Urinary bladder (tissue), 3 donors: ENCODE measurements at regions not wholly inside any gene's neighbourhood (a gene's known extent, or its start where the extent isn't known, plus 50 kb on each side); places are given as distances from the start of the nearest gene placed in this dataset.

ENCODE experiments used
- DNase-seq: peaks from one replicate; pipeline ENCODE4 v3.0.0-alpha.2; 2015; ENCODE audit errors: extremely low spot score
- H3K27ac ChIP-seq: one replicate; pipeline ENCODE4 v1.5.1; 2013; ENCODE audit warnings: low read depth, mild to moderate bottlenecking, moderate library complexity
- H3K36me3 ChIP-seq: one replicate; pipeline ENCODE4 v1.6.1; 2013; ENCODE audit warnings: mild to moderate bottlenecking, moderate library complexity; ENCODE audit not compliant: insufficient read depth
- H3K4me1 ChIP-seq: one replicate; pipeline ENCODE4 v1.6.1; 2013; ENCODE audit warnings: mild to moderate bottlenecking, moderate library complexity; ENCODE audit not compliant: insufficient read depth
- H3K4me3 ChIP-seq: one replicate; pipeline ENCODE4 v1.5.1; 2013; ENCODE audit warnings: low read depth, low read length
- WGBS: extraction: QIAGEN DNeasy Blood & Tissue Kit; methylation state at CpG from one replicate; pipeline ENCODE4 v1.1.7; 2013; 5-methylcytosine and 5-hydroxymethylcytosine counted together
- donor health status: healthy with polysubstance abuse.
- donor health status: healthy.

DNA sequence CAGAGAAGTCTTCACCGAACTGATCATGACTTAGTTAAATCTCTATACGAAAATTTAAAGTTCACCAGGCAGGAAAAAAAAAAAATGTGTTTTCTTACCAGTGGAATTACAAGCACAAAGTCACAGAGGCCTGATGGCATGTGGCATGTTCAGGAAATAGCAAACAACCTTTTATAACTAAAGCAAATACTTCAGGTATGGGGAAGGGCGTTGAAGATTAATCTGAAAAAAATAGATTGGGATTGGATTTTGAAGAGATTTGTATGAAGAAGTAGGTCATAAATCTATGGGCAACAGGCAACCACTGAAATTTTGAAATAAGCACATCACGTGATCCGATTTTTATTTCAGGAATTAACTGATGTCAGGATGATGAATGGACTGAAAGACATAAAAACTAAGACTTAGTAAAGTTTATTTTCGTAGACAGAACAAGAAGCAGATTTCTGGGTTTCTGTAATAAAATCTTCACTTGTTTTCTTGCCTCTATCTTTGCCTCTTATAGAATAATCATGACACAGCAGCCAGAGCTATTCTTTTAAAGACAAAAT, 295.9 kb upstream of the ADGRL4 start:
- 42% methylated on average over 6 of the region's 6 CpGs for WGBS
- Histone ChIP-seq H3K4me3 (no peak overlapping the region), H3K36me3 (no peaks in the 10 kb centered on the region), H3K27ac (no peak overlapping the region), H3K4me1 (no peaks in the 10 kb centered on the region)
- DNase-seq, result no peak

DNA sequence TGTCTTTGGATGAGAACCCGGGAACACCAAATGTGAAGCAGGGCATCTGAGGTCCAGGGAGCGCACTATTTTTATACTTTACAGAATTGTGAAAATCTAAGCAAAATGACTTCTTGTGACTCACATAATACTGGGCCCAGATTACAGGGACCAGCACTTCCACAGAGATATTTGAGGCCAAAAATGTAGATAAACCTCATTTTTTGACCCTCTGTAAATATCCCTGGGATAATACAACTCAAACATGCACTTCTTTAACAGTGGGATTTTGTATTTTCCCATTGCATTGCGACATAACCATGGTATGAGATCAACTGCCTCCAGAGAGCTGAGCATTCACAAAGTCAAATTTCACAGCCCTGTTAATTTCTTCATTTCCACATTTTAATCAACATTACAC, 289.4 kb upstream of the ADGRL4 start:
- H3K4me3 ChIP-seq, result no peak overlapping the region
- DNase-seq, result no peak
- 80% methylated on average over 3 of the region's 3 CpGs for WGBS
- no peaks in the 10 kb centered on the region for H3K4me1 ChIP-seq
- no peak overlapping the region for H3K27ac ChIP-seq
- H3K36me3 ChIP-seq, result no peaks in the 10 kb centered on the region

DNA sequence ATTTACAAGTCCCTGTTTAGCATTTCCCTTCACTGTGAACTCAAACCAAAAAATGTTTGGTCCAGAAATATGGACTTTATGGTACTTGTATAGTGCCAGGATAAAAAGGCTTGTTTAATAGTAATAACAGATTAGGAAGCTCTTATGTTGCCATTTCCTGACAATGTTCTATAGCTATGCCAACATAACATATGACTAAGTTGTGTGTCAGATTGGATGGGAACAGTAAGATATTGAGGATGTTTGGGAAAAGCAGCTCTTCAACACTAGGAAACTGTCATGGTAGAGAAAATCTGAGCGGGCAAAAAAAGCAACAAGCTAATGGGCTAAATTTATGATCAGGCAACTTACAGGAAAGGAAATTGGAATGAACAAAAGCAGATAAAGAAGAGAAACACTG, 287.1 kb upstream of the ADGRL4 start:
- H3K27ac ChIP-seq, result no peak overlapping the region

DNA sequence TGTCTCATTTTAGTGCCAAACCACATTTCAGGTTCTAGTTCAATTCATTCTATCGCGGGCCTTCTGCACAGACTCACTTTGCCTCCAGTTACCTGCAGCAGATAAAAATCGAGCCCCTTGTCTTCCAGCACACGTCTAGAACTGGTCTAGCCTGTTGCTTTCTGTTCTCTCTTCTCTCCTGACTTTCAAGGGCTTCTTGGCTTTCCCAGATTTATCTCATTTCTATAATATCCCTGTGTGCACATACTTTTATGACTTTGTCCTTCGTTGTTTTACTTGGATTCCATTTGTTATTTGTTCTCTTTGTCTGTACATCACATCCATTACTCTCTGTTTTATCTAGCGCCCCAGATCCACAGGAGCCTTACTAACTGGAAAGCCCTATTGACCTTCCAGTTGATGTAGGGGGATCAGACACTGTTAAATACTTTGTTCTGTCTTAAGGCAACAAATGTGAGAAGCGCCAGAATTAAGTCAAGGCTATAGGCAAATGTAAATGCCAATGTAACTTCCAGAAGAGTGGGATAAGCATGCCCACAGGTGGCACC, 284.5 kb upstream of the ADGRL4 start:
- Histone ChIP-seq H3K27ac (no peak overlapping the region), H3K4me3 (no peak overlapping the region), H3K36me3 (no peaks in the 10 kb centered on the region), H3K4me1 (no peaks in the 10 kb centered on the region)
- 89% methylated on average over 7 of the region's 7 CpGs for WGBS
- no peak for DNase-seq

More for the DNA sequence above, 287.1 kb upstream of the ADGRL4 start:
- no peak overlapping the region for H3K4me3 ChIP-seq
- H3K4me1 ChIP-seq, result no peaks in the 10 kb centered on the region
- WGBS, result 72% methylated on average over 1 of the region's 1 CpG
- no peaks in the 10 kb centered on the region for H3K36me3 ChIP-seq
- no peak for DNase-seq

DNA sequence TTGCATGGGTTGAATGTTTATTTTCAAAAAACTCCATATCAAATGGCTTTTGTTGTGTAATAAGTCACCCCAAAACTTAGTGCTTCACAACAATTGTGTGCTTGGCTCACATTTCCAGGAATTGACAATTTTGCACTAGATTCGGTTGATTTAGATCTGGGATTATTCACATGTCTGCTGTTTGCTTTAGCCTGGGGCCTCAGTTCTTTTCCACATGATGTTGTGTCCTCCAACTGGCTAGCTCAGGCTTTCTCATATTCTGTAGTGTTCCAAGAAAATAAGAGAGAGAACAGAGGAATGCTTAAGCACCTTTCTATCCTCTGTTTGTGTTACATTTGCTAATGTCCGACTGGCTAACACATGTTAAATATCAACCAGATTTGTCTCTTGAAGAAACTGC, 281.5 kb upstream of the ADGRL4 start:
- 74% methylated on average over 2 of the region's 2 CpGs for WGBS

DNA sequence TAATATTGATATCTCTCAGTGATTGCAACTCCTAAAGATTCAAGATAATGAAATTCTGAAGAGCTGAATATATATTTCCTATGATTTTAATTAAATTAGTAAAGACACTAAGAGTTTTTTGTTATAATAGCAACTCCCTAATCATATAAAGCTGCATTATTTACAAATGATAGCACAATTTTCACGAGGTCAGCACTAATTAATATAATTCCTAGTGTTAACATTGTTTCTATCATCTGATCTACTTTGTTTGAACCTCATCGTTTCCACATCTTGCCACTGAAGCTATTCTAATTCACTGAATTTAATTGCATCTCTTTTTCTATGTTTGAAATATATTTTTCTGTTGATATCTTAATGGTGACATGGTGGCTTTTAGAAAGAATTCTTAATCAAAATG, 279.1 kb upstream of the ADGRL4 start:
- no peak overlapping the region for H3K27ac ChIP-seq
- no peak for DNase-seq
- H3K36me3 ChIP-seq, result no peaks in the 10 kb centered on the region
- 76% methylated on average over 2 of the region's 2 CpGs for WGBS
- H3K4me3 ChIP-seq, result no peak overlapping the region
- H3K4me1 ChIP-seq, result no peaks in the 10 kb centered on the region

More for the DNA sequence above, 281.5 kb upstream of the ADGRL4 start:
- no peaks in the 10 kb centered on the region for H3K4me1 ChIP-seq
- H3K4me3 ChIP-seq, result no peak overlapping the region
- no peaks in the 10 kb centered on the region for H3K36me3 ChIP-seq
- H3K27ac ChIP-seq, result no peak overlapping the region
- DNase-seq, result no peak

DNA sequence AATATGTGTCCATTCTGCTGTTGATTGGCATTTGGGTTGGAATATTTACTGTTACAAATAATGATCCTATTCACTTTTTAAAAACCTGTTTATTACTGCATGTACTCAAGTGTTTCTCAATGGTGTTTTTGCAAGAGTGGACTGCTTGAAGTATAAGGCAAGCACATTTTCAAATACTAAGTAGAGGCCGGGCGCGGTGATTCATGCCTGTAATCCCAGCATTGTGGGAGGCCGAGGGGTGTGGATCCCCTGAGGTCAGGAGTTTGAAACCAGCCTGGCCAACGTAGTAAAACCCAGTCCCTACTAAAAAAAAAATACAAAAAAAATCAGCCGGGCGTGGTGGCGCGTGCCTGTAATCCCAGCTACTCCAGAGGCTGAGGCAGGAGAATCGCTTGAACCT, 276.9 kb upstream of the ADGRL4 start:
- H3K4me1 ChIP-seq, result no peaks in the 10 kb centered on the region
- no peak overlapping the region for H3K4me3 ChIP-seq
- no peaks in the 10 kb centered on the region for H3K36me3 ChIP-seq
- 93% methylated on average over 10 of the region's 10 CpGs for WGBS
- no peak overlapping the region for H3K27ac ChIP-seq
- no peak for DNase-seq

DNA sequence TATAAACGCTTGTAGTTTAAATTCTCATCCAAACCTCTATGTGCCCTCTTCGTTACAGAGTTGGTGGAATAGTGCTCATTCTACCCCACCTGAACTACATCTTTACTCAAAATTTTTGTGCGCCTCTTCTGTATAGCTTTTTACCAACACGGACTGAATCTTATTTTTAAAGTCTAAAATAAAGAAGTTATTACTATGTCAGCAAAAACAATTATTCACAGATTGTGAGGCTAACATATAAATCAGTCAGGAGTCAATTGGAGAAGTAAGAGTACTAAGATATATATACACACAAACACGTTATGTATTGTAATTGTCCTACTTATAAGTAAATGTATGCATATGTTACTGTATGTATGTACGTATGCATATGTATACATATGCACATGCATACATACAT, 274.9 kb upstream of the ADGRL4 start:
- Histone ChIP-seq H3K4me1 (no peaks in the 10 kb centered on the region), H3K27ac (no peak overlapping the region), H3K36me3 (no peaks in the 10 kb centered on the region), H3K4me3 (no peak overlapping the region)
- WGBS, result 92% methylated on average over 6 of the region's 6 CpGs
- no peak for DNase-seq

DNA sequence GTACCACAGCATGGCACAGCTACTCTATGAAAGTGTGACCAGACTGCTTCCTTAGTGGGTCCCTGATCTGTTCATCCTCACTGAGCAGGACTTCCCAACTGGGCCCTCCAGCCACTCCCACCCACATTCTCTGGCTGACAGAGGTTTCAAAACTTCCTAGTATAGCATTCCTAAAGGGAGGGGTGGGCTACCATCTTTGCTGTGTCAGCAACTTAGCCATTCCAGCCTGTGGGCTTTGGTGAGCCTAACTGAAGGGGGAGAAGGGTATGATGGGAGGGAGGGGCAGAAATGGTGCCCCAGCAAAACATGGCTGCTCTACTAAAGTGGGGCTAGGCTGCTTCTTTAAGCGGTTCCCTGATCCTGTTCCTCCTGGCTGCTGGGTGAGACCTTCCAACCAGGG, 265.2 kb upstream of the ADGRL4 start:
- Histone ChIP-seq H3K36me3 (no peaks in the 10 kb centered on the region), H3K27ac (no peak overlapping the region), H3K4me1 (no peaks in the 10 kb centered on the region), H3K4me3 (no peak overlapping the region)
- DNase-seq, result no peak
- WGBS, result 100% methylated on average over 1 of the region's 1 CpG

DNA sequence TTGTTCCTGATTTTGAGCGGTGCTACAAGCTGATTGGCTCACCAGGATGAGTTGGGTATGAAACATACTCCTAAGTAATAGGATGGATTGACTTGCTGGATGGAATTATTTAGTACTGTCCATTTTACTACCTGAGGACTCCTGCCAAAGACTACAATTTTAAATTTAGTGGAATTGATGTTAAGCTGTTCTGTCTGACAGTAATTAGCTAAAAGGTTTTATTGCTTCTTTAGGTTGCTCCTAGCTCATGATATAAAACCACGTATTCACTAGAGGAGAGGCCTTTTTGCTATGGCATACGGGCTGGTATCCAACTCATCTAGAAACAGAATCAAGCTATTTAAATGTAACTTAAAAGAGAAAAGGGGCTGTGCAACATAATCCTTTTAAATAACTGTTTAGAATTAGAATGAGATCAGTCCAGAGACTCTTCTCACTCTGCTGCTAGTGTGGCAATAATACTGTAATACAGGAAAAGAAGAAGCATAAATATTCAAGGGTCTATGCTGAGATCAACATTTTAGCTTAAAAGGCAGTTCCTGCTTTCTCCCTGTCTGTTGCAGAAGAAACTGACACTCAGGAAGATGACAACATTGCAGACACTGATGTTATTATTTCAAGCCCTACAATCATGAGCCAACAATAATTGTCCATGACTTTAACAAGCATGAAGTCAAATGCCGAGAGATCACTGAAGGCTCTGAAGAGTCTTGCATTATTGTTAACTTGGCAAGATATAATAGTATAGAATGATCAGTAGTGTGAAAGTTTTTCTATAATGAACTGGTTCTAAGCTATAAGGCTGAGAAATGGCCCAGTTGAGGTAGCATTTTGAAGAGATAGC, 258.7 kb upstream of the ADGRL4 start:
- DNase-seq, result no peak
- Histone ChIP-seq H3K4me1 (no peaks in the 10 kb centered on the region), H3K27ac (no peak overlapping the region), H3K4me3 (no peak overlapping the region), H3K36me3 (no peaks in the 10 kb centered on the region)
- 73% methylated on average over 4 of the region's 4 CpGs for WGBS

DNA sequence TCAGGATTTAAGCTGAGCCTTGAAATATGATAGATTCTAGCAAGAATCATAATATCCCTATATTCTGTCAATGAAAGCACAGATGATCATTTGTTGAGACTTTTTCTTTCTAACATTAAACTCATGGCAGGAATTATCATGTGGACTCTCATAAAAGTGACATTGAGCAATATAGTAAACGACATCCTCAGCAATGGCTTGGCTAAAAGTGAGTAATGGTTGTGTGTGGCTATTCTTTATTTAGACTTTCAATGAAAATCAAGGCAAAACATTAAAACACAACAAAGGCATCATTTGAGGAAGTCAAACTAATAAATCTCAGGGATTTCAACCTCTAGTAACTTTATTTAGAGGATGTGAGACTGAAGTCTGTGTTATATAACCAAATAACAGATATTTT, 257.8 kb upstream of the ADGRL4 start:
- no peak overlapping the region for H3K27ac ChIP-seq

DNA sequence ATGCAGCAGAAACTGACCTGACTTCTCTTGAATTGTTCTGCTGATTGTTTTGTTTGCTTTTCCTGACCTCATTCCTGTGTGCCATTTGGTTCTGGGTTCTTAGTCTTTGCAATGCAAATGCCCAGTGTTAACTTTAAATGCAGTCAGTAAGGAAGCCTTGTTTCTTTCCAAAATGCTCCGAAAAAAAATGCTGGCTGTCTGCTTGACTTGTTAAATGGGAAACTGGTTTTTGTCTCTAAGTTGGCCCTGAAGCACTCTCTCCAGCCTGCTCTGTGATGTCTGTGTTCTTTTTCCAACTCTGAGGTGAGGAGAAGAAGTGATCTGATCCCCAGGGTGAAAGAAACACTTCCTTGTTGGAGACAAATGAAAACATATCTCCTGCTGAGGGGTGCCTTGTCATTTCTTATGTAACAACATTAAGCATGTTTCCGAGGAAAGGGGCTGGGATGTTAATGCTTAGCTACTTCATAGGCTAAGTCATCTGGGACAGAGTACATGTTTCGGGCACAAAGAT, 256.3 kb upstream of the ADGRL4 start:
- 53% methylated on average over 3 of the region's 3 CpGs for WGBS
- no peak for DNase-seq
- H3K27ac ChIP-seq, result no peak overlapping the region
- H3K36me3 ChIP-seq, result no peaks in the 10 kb centered on the region
- no peaks in the 10 kb centered on the region for H3K4me1 ChIP-seq
- H3K4me3 ChIP-seq, result no peak overlapping the region

More for the DNA sequence above, 257.8 kb upstream of the ADGRL4 start:
- H3K4me3 ChIP-seq, result no peak overlapping the region
- H3K36me3 ChIP-seq, result no peaks in the 10 kb centered on the region
- 20% methylated on average over 1 of the region's 1 CpG for WGBS
- H3K4me1 ChIP-seq, result no peaks in the 10 kb centered on the region
- no peak for DNase-seq

DNA sequence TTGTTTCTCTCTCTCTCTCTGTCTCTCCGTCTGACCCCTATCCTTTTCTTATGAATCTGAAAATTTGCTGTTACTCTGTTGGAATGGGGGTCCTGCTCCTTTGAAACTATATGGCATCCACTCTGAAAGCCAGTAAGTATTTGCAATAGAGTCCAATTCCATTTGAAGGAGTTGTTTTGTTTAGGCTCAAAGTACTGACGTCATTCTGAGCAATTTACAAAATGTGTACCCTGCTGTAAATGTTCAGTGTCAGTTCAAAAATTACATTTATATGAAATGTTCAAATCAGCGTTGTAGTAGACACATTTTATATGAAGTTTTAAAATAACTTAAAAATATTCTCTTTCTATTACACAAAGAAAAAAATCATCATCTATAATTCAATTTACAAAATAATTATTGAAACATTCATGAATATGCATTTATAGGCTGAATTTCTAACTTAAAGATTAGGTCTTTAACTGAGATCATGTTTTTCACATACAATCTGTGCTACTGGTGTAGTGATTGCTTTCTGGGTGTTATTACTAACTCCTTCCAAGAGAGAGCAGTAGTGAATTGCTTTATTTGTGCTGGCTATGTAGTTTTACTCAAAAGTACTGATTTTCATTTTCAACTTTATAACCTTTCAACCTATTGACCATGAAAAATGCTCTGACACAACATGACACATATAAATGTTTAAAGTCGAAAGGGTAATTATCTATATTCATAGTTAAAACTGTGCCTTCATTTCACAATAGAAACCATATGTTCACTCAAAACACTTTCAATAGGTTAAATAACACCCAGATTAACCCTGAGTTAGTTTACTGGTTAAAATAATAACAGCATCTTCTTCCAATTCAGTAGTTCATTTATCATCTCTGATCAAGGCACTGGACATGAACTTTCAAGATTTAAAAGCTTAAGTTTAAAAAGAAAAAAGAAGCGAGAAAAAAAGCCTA, 253.1 kb upstream of the ADGRL4 start:
- Histone ChIP-seq H3K36me3 (no peaks in the 10 kb centered on the region), H3K4me3 (no peak overlapping the region), H3K27ac (no peak overlapping the region), H3K4me1 (no peaks in the 10 kb centered on the region)
- DNase-seq, result no peak
- 59% methylated on average over 5 of the region's 5 CpGs for WGBS
